HepG2 (cell line): ENCODE measurements at regions not wholly inside any gene's neighbourhood (a gene's known extent, or its start where the extent isn't known, plus 50 kb on each side); places are given as distances from the start of the nearest gene placed in this dataset.
A peak's percentile ranks its signal among the peaks of the same experiment; 100 is the strongest.

ENCODE experiments used
- ATAC-seq: fragments of 200-7000 bp; cut with Tn5 transposase; 3 replicates; pipeline ENCODE4 v1.9.1; 2020; ENCODE audit warnings: mild to moderate bottlenecking, moderate library complexity
- BruUV-seq: library from RNA; stranded (reverse); fragments of 400-500 nt; replicated peaks from 2 replicates; lab custom pipeline; 2021; lab: Mats Ljungman, UMichigan
- CTCF ChIA-PET: fragments of 300-600 bp; formaldehyde crosslinking; extraction: SDS; loops from one replicate; lab custom pipeline; 2021; ENCODE audit warnings: low total read pairs, inconsistent platforms, low intra/inter-chr PET ratio; lab: Yijun Ruan, JAX
- POLR2A ChIA-PET: fragments of 350-600 bp; sonication (Branson Sonifier 250); formaldehyde crosslinking; loops from one replicate; lab custom pipeline; 2020; ENCODE audit warnings: antibody characterized with exemption, inconsistent platforms; lab: Yijun Ruan, JAX
- DNase-seq: peaks from one replicate; pipeline ENCODE4 v3.0.0-alpha.2; 2015; ENCODE audit warnings: low spot score
- FAIRE-seq: peaks from 3 replicates; lab custom pipeline; 2011; peaks lifted over from hg19 to GRCh38; lab: Jason Lieb, UNC
- H2AFZ ChIP-seq: one replicate; pipeline ENCODE4 v1.6.1; 2011; ENCODE audit warnings: low read length, inconsistent platforms
- H3K27ac ChIP-seq: fragments of 300-600 bp; 3 replicates; pipeline ENCODE4 v1.8.0; 2011; ENCODE audit warnings: mixed run types, mild to moderate bottlenecking, mixed read lengths, low read length, inconsistent platforms; ENCODE audit not compliant: insufficient read depth; ENCODE audit errors: extremely low read length
- H3K27me3 ChIP-seq, 2 experiments: fragments of 200-600 bp in 1 of 2; 2 replicates in 1 of 2; 3 replicates in 1 of 2; pipeline versions ENCODE4 v1.6.0 to v1.8.0; 2011; ENCODE audit warnings: low read length in 2 of 2, mild to moderate bottlenecking in 2 of 2, moderate library complexity in 2 of 2, inconsistent platforms in 1 of 2; ENCODE audit not compliant: insufficient read depth in 2 of 2, control insufficient read depth in 1 of 2
- H3K36me3 ChIP-seq, 2 experiments: fragments of 200-600 bp in 1 of 2; replicated peaks in 1 of 2; 2 replicates in 1 of 2; 3 replicates in 1 of 2; pipeline versions ENCODE4 v1.5.1 to v1.8.0; 2011; ENCODE audit warnings: low read length in 2 of 2, inconsistent platforms in 1 of 2; ENCODE audit not compliant: insufficient read depth in 2 of 2, control insufficient read depth in 1 of 2
- H3K4me1 ChIP-seq: 2 replicates; pipeline ENCODE4 v1.5.1; 2012; ENCODE audit warnings: low read length, inconsistent platforms; ENCODE audit not compliant: insufficient read depth
- H3K4me2 ChIP-seq: 2 replicates; pipeline ENCODE4 v1.6.0; 2011; ENCODE audit warnings: low read depth, low read length, inconsistent platforms
- H3K4me3 ChIP-seq, 3 experiments: fragments of 200-600 bp in 1 of 3; sonication (generic), shearing (Covaris generic) in 1 of 3; replicated peaks in 1 of 3; 2 replicates each; pipeline ENCODE4 v1.5.1; 2011 to 2016; ENCODE audit warnings: low read length in 3 of 3, inconsistent platforms in 2 of 3, low read depth in 2 of 3, mild to moderate bottlenecking in 2 of 3, control low read depth in 1 of 3, mixed read lengths in 1 of 3; ENCODE audit not compliant: insufficient read depth in 1 of 3
- H3K79me2 ChIP-seq: one replicate; pipeline ENCODE4 v1.6.1; 2011; ENCODE audit warnings: low read length, inconsistent platforms; ENCODE audit not compliant: insufficient read depth
- H3K9ac ChIP-seq: 2 replicates; pipeline ENCODE4 v1.6.0; 2011; ENCODE audit warnings: mild to moderate bottlenecking, low read depth, low read length, inconsistent platforms; ENCODE audit not compliant: insufficient read depth
- H3K9me3 ChIP-seq: 2 replicates; pipeline ENCODE4 v1.5.1; 2012; ENCODE audit warnings: mild to moderate bottlenecking, low read length
- H4K20me1 ChIP-seq: 2 replicates; pipeline ENCODE4 v1.6.0; 2011; ENCODE audit warnings: inconsistent platforms, mild to moderate bottlenecking, low read length, moderate library complexity; ENCODE audit not compliant: insufficient read depth
- CCAR2 ChIP-seq: fragments of 200-400 bp; formaldehyde crosslinking; optimal IDR thresholded peaks from 2 replicates; pipeline ENCODE3; 2018; ENCODE audit warnings: low read depth, mild to moderate bottlenecking, low read length, moderate library complexity
- FOXA1 ChIP-seq, 2 experiments: fragments of 450-650 bp in 1 of 2; sonication (generic) in 1 of 2; formaldehyde crosslinking in 1 of 2; IDR thresholded peaks; 2 replicates each; pipeline versions ENCODE4 v1.4.0 to v1.6.1; 2016 to 2020; ENCODE audit warnings: missing genetic modification reagents in 1 of 2
- NR1H2 ChIP-seq: sonication (generic); formaldehyde crosslinking; IDR thresholded peaks from 2 replicates; pipeline ENCODE4 v1.8.1; 2022; ENCODE audit warnings: low read depth, missing genetic modification reagents, borderline replicate concordance
- PCBP1 ChIP-seq: fragments of 200-400 bp; formaldehyde crosslinking; IDR thresholded peaks from 2 replicates; pipeline ENCODE4 v1.6.1; 2017; ENCODE audit warnings: mild to moderate bottlenecking, low read depth, low read length, borderline replicate concordance
- PCBP2 ChIP-seq: fragments of 200-400 bp; formaldehyde crosslinking; optimal IDR thresholded peaks from 2 replicates; pipeline ENCODE3; 2018; ENCODE audit warnings: low read length, low read depth; ENCODE audit not compliant: poor library complexity, severe bottlenecking
- STAG1 ChIP-seq: sonication (generic); formaldehyde crosslinking; IDR thresholded peaks from 2 replicates; pipeline ENCODE4 v1.4.0; 2020; ENCODE audit warnings: missing genetic modification reagents
- STAT5B ChIP-seq: sonication (generic); formaldehyde crosslinking; IDR thresholded peaks from 2 replicates; pipeline ENCODE4 v1.4.0; 2020; ENCODE audit warnings: missing genetic modification reagents
- THRA ChIP-seq: sonication (generic); formaldehyde crosslinking; IDR thresholded peaks from 2 replicates; pipeline ENCODE4 v1.4.0; 2020; ENCODE audit warnings: missing genetic modification reagents, borderline replicate concordance
- XRCC5 ChIP-seq: fragments of 200-400 bp; formaldehyde crosslinking; optimal IDR thresholded peaks from 2 replicates; pipeline ENCODE3; 2017; ENCODE audit warnings: mild to moderate bottlenecking, low read length
- ZBTB33 ChIP-seq: sonication (generic); formaldehyde crosslinking; IDR thresholded peaks from 2 replicates; pipeline ENCODE4 v1.4.0; 2020; ENCODE audit warnings: missing genetic modification reagents
- ZKSCAN8 ChIP-seq: IDR thresholded peaks from 2 replicates; pipeline ENCODE4 v1.6.1; 2016; ENCODE audit warnings: borderline replicate concordance, missing genetic modification reagents, missing compliant biosample characterization
- ZMYM2 ChIP-seq: sonication (generic); formaldehyde crosslinking; IDR thresholded peaks from 2 replicates; pipeline ENCODE4 v1.8.0; 2022; ENCODE audit warnings: mild to moderate bottlenecking, missing genetic modification reagents
- ZNF205 ChIP-seq: IDR thresholded peaks from 2 replicates; pipeline ENCODE4 v1.6.1; 2018; ENCODE audit warnings: missing biosample characterization, missing genetic modification reagents
- ZNF589 ChIP-seq: sonication (generic); formaldehyde crosslinking; conservative IDR thresholded peaks from 2 replicates; pipeline ENCODE4 v1.8.0; 2022; ENCODE audit warnings: mild to moderate bottlenecking, moderate library complexity, missing genetic modification reagents
- ZNF780A ChIP-seq: sonication (generic); formaldehyde crosslinking; IDR thresholded peaks from 2 replicates; pipeline ENCODE4 v1.8.0; 2022; ENCODE audit warnings: mild to moderate bottlenecking, missing genetic modification reagents, moderate library complexity
- ZNF883 ChIP-seq: sonication (generic); formaldehyde crosslinking; IDR thresholded peaks from 2 replicates; pipeline ENCODE4 v1.5.1; 2020; ENCODE audit warnings: mild to moderate bottlenecking, missing genetic modification reagents; ENCODE audit errors: not compliant biosample characterization
- WGBS: methylation state at CpG from one replicate; pipeline ENCODE4 v1.1.6; 2017; ENCODE audit warnings: low lambda C conversion rate; 5-methylcytosine and 5-hydroxymethylcytosine counted together
- in situ Hi-C: cut with HindIII; loops from 2 replicates; pipeline ENCODE4 v1.10.0; 2017; ENCODE audit warnings: low pct_unique_long_range_greater_than_20kb; ENCODE audit not compliant: extremely low pct_ligation_motif_present
- intact Hi-C: fragments of 100-400 bp; cut with micrococcal nuclease; formaldehyde crosslinking; loops from one replicate; pipeline ENCODE4 v1.10.0; 2022; ENCODE audit not compliant: unreplicated experiment
- TF ChIP-seq, protein P1 (sequence below): sonication (generic); formaldehyde crosslinking; IDR thresholded peaks from 2 replicates; pipeline ENCODE4 v1.8.1; 2023; ENCODE audit warnings: mild to moderate bottlenecking, missing genetic modification reagents
- TF ChIP-seq, protein P2 (sequence below): sonication (generic); formaldehyde crosslinking; IDR thresholded peaks from 2 replicates; pipeline ENCODE4 v1.4.0; 2020; ENCODE audit warnings: mild to moderate bottlenecking, missing genetic modification reagents

DNA sequence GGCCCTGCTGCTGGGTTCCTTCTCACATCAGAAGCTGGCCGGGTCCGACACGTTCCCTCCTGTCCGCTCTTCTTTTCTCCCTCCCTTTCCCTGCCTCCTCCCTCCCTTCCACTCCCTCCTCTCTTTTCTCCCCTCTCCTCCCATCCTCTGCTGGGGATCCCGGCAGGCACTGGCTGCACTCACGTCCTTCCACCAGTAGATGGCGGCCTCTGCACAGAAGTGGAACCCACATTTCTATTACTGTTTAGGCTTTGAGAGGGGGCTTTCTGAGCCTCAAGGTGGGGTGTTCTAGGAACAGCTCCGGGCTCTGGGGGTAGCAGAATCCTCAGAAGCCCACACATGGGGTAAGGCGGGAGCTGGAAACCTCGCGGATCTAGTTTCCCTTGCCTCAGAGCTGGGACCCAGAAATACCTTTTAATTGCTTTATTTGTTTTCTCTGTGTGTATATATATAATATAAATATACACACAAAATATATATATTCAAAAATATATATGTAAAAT lies 294.2 kb downstream of the ZNF536 start:
- DNase-seq (peak; percentile 19), ATAC-seq (peak; percentile 25), FAIRE-seq (no peak)
- WGBS, result 7% methylated on average over 11 of the region's 11 CpGs
- H3K4me2 ChIP-seq, result no peak overlapping the region
- no peak overlapping the region for H3K4me3 ChIP-seq
- in situ Hi-C loops, result loop anchor here (5.0 to 25.0 kb wide), 2 partner anchors 929 to 1556 kb away; no protein-coding TSS in a partner anchor
- H3K79me2 ChIP-seq, result no peaks in the 10 kb centered on the region
- no peak overlapping the region for H3K27ac ChIP-seq
- no peaks in the 10 kb centered on the region; the same call in 1 of the 2 replicates for H4K20me1 ChIP-seq
- BruUV-seq, result no TSS peak
- no peak overlapping the region for H2AFZ ChIP-seq
- no peak overlapping the region for H3K9ac ChIP-seq
- CTCF ChIA-PET, result no interaction called here
- H3K27me3 ChIP-seq, result 0 out of 5 replicates have a peak, but pooled peaks cover 0 to 3% of the 10 kb centered on the region in 2 experiments
- peaks cover 39% of the 10 kb centered on the region for H3K4me1 ChIP-seq
- intact Hi-C loops, result no loop called here
- POLR2A ChIA-PET, result no interaction called here
- H3K9me3 ChIP-seq, result no peaks in the 10 kb centered on the region
- no peaks in the 10 kb centered on the region for H3K36me3 ChIP-seq
- TF ChIP-seq FOXA1 (IDR thresholded peaks at IDR 0.05), result no peak
- no peak for TF ChIP-seq FOXA1 (CRISPR knock-in tag; IDR thresholded peaks at IDR 0.05)
- TF ChIP-seq NR1H2 (CRISPR knock-in tag), result no peak
- TF ChIP-seq THRA, result no peak
- no peak for TF ChIP-seq ZBTB33 (CRISPR knock-in tag)
- TF ChIP-seq XRCC5, result peak; percentile 76
- TF ChIP-seq STAT5B (CRISPR knock-in tag), result no peak
- TF ChIP-seq PCBP2, result peak; percentile 77
- TF ChIP-seq STAG1 (CRISPR knock-in tag), result peak; percentile 61
- peak; percentile 41 for TF ChIP-seq CCAR2
- TF ChIP-seq ZNF205 (CRISPR knock-in tag), result no peak
- no peak for TF ChIP-seq ZMYM2 (CRISPR knock-in tag)
- no peak for TF ChIP-seq ZNF883 (CRISPR knock-in tag)
- no peak for TF ChIP-seq ZNF589
- TF ChIP-seq, protein P1, sequence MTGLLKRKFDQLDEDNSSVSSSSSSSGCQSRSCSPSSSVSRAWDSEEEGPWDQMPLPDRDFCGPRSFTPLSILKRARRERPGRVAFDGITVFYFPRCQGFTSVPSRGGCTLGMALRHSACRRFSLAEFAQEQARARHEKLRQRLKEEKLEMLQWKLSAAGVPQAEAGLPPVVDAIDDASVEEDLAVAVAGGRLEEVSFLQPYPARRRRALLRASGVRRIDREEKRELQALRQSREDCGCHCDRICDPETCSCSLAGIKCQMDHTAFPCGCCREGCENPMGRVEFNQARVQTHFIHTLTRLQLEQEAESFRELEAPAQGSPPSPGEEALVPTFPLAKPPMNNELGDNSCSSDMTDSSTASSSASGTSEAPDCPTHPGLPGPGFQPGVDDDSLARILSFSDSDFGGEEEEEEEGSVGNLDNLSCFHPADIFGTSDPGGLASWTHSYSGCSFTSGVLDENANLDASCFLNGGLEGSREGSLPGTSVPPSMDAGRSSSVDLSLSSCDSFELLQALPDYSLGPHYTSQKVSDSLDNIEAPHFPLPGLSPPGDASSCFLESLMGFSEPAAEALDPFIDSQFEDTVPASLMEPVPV (CRISPR knock-in tag), result no peak
- TF ChIP-seq, protein P2, sequence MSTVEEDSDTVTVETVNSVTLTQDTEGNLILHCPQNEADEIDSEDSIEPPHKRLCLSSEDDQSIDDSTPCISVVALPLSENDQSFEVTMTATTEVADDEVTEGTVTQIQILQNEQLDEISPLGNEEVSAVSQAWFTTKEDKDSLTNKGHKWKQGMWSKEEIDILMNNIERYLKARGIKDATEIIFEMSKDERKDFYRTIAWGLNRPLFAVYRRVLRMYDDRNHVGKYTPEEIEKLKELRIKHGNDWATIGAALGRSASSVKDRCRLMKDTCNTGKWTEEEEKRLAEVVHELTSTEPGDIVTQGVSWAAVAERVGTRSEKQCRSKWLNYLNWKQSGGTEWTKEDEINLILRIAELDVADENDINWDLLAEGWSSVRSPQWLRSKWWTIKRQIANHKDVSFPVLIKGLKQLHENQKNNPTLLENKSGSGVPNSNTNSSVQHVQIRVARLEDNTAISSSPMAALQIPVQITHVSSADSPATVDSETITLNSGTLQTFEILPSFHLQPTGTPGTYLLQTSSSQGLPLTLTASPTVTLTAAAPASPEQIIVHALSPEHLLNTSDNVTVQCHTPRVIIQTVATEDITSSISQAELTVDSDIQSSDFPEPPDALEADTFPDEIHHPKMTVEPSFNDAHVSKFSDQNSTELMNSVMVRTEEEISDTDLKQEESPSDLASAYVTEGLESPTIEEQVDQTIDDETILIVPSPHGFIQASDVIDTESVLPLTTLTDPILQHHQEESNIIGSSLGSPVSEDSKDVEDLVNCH (CRISPR knock-in tag), result no peak
- no peak for TF ChIP-seq ZNF780A (CRISPR knock-in tag)
- 0 out of 2 replicates have a peak, but pooled peaks have one; percentile 28 for TF ChIP-seq PCBP1
- TF ChIP-seq ZKSCAN8 (CRISPR knock-in tag), result no peak
